Hepatic stellate cell (primary cell): ENCODE measurements at regions not wholly inside any gene's neighbourhood (a gene's known extent, or its start where the extent isn't known, plus 50 kb on each side); places are given as distances from the start of the nearest gene placed in this dataset.
"Not testable (repeated sequence)": the region's sequence is repeated elsewhere in the genome, so short reads cannot be mapped to it uniquely, and the experiment has no call there.

Experiments
- DNase-seq: peaks from one replicate; pipeline ENCODE4 v3.0.0; 2011; ENCODE audit warnings: low spot score

GRCh38 chr7:52352013-52352981 lies 683.1 kb upstream of the POM121L12 start:
- DNase-seq, result no peak

GRCh38 chr7:52344015-52344414 lies 691.4 kb upstream of the POM121L12 start:
- no peak for DNase-seq

GRCh38 chr7:52340067-52340466 lies 695.4 kb upstream of the POM121L12 start:
- DNase-seq, result no peak

GRCh38 chr7:52328328-52328727 lies 707.1 kb upstream of the POM121L12 start:
- not testable (repeated sequence) for DNase-seq

- no peak for DNase-seq
Observed at GRCh38 chr7:52325237-52325636, 710.2 kb upstream of the POM121L12 start.

GRCh38 chr7:52323202-52323746 lies 712.2 kb upstream of the POM121L12 start:
- DNase-seq, result no peak

GRCh38 chr7:52320610-52321009 lies 714.8 kb upstream of the POM121L12 start:
- no peak for DNase-seq

GRCh38 chr7:52317921-52318320 lies 717.5 kb upstream of the POM121L12 start:
- no peak for DNase-seq

- no peak for DNase-seq
Observed at GRCh38 chr7:52311886-52312285, 723.5 kb upstream of the POM121L12 start.

- DNase-seq, result no peak
Observed at GRCh38 chr7:52309631-52310030, 725.8 kb upstream of the POM121L12 start.

GRCh38 chr7:52302765-52303520 lies 732.5 kb upstream of the POM121L12 start:
- DNase-seq, result no peak

GRCh38 chr7:52297128-52297527 lies 738.3 kb upstream of the POM121L12 start:
- no peak for DNase-seq

GRCh38 chr7:52294942-52295341 lies 740.5 kb upstream of the POM121L12 start:
- no peak for DNase-seq

GRCh38 chr7:52289247-52289646 lies 746.2 kb upstream of the POM121L12 start:
- no peak for DNase-seq

GRCh38 chr7:52287698-52288097 lies 747.7 kb upstream of the POM121L12 start:
- no peak for DNase-seq

- DNase-seq, result no peak
Observed at GRCh38 chr7:52285689-52286088, 749.7 kb upstream of the POM121L12 start.

- no peak for DNase-seq
Observed at GRCh38 chr7:52283335-52283734, 752.1 kb upstream of the POM121L12 start.

- no peak for DNase-seq
Observed at GRCh38 chr7:52273685-52274610, 761.5 kb upstream of the POM121L12 start.

GRCh38 chr7:52271703-52272102 lies 763.7 kb upstream of the POM121L12 start:
- no peak for DNase-seq

GRCh38 chr7:52270301-52270700 lies 765.1 kb upstream of the POM121L12 start:
- no peak for DNase-seq

- DNase-seq, result no peak
Observed at GRCh38 chr7:52269669-52270068, 765.8 kb upstream of the POM121L12 start.

GRCh38 chr7:52261057-52261456 lies 774.4 kb upstream of the POM121L12 start:
- no peak for DNase-seq
